HG02885 (cell line): ENCODE measurements at regions not wholly inside any gene's neighbourhood (a gene's known extent, or its start where the extent isn't known, plus 50 kb on each side); places are given as distances from the start of the nearest gene placed in this dataset.

Experiments used
- ATAC-seq: cut with Tn5 transposase; IDR thresholded peaks from one replicate; pipeline ENCODE4 v1.9.1; 2021; ENCODE audit warnings: mild to moderate bottlenecking; ENCODE audit not compliant: unreplicated experiment, poor library complexity

DNA sequence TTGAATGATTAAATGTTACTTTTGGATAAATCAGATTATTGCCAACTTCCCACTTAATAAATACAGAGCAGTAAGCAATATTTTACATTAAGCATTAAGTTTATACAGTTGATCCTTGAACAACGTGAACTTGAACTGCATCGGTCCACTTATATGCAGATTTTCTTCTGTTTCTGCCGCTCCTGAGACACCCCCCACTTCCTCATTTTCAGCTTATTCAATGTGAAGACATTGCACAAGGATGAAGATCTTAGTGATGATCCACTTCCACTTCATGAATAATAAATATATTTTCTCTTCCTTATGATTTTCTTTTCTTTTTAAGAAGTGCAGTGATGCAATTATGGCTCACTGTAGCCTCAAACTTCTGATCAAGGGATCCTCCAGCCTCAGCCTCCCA, 167.2 kb downstream of the LINC00237 start:
- ATAC-seq = no peak

DNA sequence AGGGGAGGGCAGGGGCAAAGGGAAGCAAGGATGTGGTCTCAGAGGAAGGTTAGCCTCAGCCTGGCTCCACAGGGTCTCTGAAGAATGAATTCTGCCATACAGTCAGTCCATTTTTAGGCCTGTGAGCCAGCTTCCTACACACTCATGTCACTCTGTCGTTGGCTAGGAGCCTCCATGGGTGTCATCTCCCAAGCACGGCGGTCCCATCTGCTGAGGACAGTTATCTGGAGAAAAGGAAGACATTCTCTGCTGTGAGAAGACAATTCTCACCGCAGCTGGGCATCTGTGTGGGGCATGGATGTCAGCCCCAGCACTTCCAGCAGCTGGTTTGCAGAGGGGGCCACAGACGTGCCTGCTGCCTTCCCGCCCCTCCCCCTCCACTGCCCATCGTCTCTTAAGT, 167.6 kb downstream of the LINC00237 start:
- no peak for ATAC-seq

DNA sequence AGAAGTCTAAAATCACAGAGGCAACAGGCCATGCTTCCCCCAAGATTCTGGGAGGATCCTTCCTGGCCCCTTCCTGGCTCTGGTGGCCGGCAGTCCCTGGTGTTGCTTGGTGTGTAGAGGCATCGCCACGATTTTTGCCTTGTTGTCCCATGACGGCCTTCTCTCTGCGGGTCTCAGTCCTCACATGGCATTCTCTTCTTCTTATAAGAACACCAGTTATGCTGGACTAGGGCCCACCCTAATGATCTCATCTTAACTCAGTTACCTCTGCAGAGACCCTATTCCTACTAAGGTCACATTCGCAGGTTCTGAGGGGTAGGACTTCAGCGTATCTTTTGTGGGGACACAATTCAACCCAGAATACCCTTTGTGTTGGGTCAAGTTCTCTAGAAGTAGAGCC, 168.0 kb downstream of the LINC00237 start:
- ATAC-seq = no peak

DNA sequence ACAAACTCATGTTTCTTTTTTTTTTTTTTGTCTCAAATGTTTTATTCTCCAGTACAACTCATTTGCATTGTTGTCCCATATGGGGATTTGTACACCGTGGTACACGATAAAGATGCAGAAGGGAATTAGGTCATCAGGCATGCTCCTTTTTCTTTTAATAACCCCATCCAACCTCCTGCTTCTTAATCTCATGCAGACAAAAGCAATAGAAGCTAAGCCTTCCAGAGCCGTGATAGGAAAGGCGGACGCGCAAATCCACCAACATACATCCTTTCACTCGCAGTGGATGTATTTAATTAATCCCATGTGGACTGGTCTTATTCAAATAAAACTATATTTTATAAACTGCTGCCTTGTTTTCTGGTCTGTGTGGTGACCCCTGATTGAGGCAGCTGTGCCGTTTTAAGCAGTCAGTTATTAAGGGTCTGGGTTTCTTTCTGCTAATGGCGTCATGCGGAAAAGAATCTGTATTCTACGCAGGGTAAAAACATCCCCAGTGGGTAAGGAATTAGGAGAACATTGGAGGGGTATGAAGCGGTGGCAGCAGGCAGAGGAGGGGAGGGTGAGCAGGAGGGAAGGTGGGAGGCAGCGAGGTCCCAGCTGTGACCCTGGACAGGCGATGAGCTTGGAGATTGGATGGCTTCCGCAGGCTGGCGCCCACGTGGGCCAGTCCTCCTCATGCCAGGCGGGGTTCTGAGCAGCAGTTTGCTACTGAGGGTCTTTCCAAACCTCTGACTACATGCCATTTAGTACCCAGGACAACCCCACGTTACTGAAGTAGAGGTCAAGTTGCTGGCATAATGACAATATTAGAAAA, 172.8 kb downstream of the LINC00237 start:
- no peak for ATAC-seq

DNA sequence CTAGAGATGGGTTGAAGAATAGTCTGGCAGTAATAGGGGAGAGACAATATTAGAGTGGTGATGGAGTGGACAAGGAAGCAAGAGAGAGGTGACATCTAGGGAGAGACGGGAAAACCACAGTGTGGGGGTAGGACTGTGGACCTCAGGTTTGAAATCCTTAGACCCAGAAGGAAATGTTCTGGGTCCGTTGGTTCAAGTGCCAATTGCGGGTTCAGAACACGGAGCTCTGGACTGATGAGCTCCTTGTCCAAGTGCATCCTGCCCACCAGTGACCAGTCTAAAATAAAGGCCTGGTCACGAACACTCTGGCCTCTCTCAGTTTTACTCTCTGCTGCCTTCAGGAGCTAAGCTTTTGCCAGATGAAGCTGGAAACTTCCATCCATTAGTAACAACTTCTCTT, 174.0 kb downstream of the LINC00237 start:
- ATAC-seq = no peak

DNA sequence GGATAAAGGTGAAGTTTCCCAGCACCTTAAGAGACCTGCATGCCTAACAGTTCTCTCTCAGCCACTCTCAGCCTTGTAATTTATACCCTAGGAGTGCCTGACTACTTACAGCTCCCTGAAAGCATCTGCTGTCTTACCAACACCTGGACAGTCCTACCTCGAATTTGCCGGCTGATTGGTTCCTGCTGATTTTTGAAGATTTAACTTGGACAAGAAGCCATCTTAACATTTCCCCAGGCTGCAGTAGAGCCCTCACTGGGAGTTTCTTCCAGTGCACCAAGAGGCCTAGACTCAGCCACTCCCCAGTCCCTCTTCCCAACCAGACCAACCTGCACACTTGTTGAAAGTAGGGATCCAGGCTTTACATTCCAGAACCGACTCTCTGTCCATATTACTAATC, 174.5 kb downstream of the LINC00237 start:
- ATAC-seq = no peak

DNA sequence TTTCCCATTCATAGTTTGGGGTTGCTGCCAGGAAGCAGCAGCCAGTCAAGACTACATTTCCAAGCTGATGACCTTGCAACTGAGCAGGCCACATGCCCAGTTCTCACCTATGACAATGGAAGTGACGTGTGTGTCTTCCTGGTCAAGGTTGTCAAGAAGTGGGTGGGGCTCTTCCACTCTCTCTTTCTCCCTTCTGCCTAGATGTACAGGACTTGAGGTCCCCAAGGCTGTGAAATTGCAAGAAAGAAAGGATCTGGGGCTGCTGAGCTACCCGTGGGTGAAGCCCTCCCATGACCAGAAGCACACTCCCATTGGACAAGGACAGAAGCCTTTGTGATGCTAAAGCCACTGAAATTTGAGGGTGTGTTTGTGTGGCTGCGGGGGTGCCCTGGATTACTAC, 175.1 kb downstream of the LINC00237 start:
- ATAC-seq = no peak

DNA sequence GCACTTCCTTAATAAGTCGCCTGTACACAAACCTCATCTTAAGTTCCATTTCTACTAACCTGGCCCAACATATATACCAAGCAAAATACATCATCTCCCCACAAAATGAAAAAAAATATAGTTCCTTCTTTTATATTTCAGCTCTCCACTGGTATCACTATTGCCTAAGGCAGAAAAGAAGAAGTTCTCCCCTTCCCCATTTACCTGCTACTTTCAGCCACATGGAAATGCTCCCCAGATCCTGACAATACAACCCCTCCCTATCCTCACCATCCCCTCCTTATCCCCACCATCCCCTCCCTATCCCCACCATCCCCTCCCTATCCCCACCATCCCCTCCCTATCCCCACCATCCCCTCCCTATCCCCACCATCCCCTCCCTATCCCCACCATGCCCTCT, 175.7 kb downstream of the LINC00237 start:
- ATAC-seq = no peak

DNA sequence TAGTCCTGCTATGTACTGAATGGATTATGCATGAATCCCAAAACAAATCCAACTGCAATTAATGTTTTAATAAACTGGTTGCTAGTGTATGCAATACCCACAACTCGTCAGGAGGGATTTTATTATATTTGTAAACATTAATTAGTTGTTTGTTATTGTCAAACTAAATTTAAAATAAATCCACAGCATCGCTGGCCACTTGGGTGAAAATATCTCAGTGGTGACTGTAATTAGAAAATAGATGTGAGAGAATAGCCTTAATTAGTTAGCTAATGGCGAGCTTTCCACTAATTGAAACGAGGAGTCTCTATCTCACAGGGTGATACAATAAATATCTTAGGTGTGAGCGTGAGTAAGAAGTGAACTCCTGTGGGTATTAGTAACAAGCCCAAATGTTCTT, 176.8 kb downstream of the LINC00237 start:
- ATAC-seq = no peak

DNA sequence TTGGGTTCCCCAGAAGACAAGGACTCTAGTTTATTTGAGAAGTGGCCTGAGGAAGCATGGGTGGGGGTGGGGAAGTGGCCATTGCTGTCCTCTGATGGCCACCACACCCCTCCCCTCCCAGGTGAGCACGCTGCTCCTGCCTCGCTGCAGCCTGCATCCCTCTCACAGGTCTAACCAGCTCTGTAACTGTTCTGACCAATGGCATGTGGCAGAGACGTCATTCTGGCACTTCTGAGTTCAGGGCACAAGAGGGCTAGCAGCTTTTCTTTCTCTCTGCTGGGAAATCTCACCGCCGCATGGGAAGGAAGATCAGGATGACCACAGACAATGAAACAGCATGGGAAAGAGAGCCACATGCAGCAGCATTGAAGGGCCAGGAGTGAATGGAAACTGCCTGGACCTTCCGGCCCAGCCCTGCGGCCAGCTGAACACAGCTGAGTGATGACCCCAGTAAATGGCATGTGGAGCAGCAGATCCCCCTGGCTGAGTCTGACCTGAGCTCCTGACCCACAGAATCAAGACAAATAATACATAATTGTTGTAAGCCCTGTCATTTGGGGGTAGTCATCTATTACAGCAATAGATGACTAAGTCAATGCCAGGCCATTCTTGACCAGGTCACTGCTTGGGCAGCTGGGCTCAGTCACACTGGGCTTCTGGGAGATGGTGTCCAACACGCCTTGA, 179.8 kb downstream of the LINC00237 start:
- no peak for ATAC-seq

DNA sequence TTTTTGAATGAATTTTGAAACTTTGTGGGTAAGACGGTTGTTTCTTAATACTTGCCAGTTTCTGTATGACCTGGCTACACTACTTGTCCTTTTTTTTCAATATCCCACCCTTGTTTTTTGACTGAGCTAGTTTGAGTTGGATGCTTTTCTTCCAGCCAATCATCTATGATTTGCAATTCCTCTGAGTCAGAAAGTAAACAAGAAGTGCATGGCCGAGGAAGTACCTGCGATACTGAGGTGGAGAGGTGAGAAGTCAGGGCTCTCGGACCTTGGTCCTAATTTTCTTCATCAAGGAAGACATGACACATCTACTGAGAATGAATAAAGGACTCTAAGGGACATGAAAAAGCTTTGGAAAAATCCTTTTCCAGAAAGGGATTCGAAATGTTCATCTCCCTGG, 185.7 kb downstream of the LINC00237 start:
- ATAC-seq = no peak

DNA sequence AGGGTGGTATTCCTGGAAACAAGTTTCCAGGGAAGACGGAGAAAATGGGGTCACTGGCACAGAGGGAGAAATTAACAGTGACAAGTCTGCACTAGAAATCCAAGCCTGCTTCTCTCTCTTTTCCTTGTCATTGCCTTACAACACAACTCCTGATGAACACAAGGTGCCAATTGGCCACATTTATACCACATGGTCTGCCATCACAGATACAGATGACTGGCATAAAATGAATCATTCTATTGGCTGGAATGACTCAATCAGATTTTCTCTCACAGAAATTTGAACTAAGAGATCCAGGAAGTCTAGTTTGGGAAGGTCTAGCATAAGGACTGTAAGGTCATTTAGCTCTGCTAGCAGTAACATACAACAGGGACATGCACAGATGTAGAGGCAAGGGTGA, 190.3 kb downstream of the LINC00237 start:
- no peak for ATAC-seq

DNA sequence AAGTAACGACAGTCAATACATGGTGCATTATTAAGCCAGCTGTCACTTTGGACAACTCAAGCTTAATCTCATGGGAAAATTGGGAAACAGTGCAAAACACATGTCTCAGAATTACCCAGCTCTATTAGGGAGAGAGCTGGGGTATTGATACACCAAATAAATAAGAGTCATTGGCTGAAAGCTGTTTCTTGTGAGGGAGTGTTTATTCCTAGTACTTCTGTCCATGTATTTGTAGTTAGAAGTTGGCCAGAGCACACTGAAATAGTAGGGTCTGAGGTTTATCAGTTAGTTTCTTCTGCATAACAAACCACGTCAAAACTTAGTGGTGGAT, 192.0 kb upstream of the RALGAPA2 start:
- ATAC-seq = no peak

DNA sequence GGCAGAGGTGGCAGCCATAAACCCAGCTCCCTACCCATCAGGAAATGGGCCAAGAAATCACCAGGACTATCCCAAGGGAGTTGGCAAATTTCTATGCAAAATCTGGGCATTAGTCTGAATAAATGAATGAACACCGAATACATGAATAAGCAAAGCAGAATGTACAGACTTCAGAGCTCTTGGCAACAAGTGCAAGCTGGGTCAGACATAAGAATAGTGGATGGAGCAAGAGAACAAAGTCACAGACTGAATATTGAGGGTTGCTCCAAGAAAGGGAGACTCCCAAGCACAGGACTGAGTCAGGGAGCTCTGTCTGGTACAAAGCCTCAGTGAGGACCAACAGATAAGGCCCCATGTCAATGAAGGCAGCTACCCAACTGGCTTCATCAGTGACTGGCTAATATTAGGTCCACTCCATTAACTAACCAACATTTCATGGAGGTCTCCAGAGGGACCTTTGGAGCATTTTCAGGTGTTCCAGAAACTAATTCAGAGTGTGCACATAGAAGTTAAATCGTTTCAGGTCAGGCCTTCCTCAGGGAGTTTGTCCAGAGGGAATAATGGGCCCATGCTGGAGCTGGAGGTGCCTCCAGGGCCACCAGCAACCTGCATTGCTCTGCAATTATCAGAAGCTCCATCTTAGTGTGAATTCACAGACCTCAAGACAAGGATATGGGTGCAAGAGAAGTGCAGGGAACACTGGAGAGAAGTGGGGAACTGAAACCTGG, 191.5 kb upstream of the RALGAPA2 start:
- ATAC-seq = no peak

DNA sequence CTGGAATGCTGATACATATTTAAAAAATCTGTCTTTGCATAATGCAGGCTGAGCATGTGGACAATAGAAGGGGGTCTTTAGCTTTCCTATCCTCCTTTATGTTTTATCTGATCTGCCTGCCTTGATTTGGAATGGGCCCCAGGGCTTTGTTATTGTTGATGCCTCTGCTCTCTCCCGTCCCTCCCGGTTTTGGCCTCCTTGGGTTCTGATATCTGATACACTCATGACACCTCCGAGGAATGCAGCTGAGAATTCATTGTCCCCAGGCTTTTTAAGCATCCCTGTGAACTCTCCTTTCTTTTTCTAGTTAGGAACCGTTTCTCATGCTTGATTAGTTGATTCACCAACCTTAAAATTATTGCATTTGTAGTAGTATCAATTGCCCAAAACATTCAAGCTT, 185.5 kb upstream of the RALGAPA2 start:
- no peak for ATAC-seq

DNA sequence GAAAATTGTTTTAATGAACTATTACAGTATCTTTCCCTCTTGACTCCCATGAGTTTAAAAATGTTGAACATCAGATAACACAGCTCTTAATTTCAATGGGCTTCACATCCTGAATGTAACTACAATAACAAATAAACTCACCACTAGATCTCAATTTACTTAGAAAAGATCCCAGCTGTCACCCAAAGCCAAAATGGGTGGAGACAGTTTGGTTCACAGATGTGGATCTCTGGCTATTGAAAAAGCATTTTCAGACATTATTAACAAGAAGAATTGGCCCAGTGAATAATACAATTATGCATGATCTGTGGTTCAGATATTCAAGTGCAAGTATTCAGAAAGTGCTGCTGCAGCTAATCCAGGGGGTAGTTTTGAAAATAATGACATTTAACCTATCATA, 184.7 kb upstream of the RALGAPA2 start:
- no peak for ATAC-seq

DNA sequence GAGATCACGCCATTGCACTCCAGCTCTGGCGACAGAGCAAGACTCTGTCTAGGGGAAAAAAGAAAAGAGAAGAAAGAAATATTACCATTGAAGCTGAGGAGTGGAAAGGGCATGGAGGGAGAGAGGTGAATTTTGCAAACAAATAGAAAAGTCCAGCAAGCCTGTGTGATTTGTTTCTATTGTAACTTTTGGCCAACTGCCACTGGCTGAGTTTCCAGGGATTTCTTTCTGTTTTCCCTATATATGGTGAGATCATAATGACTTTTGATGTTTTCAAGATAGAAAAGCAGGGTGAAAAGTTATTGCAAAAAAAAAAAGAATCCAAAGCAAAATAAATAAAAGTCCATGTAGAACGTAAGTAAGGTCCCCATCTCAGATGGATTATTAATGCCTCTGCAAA, 184.2 kb upstream of the RALGAPA2 start:
- no peak for ATAC-seq

DNA sequence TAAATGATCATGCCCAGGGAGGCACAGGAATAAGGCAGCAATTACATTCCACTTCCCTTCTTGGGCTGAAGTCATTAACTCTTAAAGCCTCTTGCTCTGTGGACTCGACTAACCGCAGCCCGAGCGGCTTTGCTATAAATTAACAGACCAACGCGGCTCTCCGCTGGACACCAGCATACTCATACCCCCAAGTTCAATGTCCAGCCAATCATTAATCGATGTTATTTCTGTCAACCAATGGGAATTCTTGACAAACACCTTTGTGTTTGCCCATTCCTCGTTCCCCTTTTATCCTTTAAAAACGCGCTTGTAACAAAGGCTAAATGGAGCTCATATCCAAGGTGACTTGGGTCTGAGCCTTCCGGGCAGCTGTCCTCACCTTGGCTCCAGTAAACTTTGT, 183.1 kb upstream of the RALGAPA2 start:
- ATAC-seq = no peak

DNA sequence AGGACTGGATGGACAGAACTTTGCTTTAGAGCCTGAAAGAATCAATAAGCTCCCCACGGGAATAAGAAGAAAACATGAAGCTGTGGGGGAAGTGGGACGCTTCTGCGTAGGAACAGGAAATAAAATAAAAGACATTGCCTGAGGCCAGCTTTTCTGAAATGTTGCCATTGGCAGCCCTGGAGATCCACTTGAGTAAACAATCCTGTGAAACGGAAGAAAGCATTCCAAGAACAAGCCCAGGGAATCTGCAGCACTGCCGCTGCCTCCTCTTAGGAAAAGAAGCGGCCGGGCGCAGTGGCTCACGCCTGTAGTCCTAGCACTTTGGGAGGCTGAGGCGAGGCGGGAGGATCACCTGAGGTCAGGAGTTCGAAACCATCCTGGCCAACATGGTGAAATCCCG, 182.3 kb upstream of the RALGAPA2 start:
- no peak for ATAC-seq

DNA sequence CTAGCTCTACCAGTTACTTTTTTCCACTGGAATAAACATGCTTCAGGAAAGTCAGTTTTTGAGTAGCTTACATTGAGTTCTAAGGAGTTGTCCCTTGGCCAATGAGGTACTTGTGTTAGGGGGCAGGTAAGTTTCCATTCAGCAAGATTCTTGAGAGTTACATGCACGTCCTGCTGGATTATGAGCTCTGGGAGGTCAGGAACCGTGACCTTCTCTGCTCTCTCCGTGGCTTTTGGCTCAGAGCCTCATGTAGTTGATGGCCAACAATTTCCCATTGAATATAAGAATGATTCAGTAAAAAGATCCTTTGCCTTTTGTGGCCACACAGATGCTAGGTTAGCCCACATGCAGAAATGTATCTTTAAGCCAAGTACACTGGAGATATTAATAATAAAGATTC, 181.8 kb upstream of the RALGAPA2 start:
- ATAC-seq = no peak

DNA sequence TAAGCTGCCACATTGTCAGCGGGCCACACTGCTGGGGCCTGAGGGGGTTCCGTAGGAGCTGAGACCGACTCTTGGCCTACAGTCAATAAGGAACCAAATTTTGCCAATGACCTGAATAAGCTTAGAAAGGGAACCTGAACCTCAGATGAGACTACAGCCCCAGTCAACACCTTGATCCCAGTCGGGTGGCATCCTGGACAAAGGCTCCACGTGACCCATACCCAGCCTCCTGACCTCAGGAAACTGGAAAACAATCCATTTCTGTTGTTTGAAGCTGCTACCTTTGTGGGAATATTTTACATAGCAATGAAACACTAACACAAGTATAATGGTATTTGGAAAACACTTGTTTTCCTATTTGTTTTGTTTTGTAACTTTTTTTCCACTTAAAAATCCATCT, 179.9 kb upstream of the RALGAPA2 start:
- ATAC-seq = no peak

DNA sequence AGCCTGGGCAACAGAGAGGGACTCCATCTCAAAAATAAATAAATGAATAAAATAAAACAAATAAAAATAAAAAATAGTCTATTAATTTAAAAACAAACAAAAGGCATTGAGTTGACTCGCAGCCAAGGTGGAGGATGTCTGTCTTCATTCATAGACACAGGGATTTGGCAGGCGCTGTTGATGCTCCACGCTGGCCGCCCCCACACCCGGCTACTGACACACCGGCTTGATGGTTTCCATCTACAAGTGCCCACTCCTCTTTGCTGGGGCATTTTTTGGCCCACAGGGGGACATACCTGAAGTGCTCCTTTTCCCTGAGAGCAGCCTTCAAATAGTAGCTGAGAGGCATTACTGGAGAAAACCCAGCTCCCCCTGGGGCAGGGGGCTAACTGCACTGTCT, 178.3 kb upstream of the RALGAPA2 start:
- no peak for ATAC-seq
